CD14-positive monocyte (primary cell): ENCODE measurements at regions not wholly inside any gene's neighbourhood (a gene's known extent, or its start where the extent isn't known, plus 50 kb on each side); places are given as distances from the start of the nearest gene placed in this dataset.
A peak's percentile ranks its signal among the peaks of the same experiment; 100 is the strongest.

Experiments
- DNase-seq, 3 donors: peaks; one replicate each; pipeline ENCODE4 v3.0.0-alpha.2; 2011 to 2022
- H2AFZ ChIP-seq: 2 replicates; pipeline ENCODE4 v1.6.0; 2012; ENCODE audit warnings: mild to moderate bottlenecking, low read depth, low read length, inconsistent platforms; ENCODE audit not compliant: insufficient read depth, poor library complexity, severe bottlenecking
- H3K27ac ChIP-seq, 2 donors: 1 replicate in 1 of 2; 2 replicates in 1 of 2; pipeline ENCODE4 v1.5.1; 2012 to 2013; ENCODE audit warnings: low read length in 2 of 2, control low read depth in 1 of 2, inconsistent platforms in 1 of 2, low read depth in 1 of 2, mild to moderate bottlenecking in 1 of 2
- H3K27me3 ChIP-seq, 2 donors: one replicate each; pipeline versions ENCODE4 v1.6.0 to v1.6.1; 2011 to 2013; ENCODE audit warnings: low read length in 2 of 2; ENCODE audit not compliant: control insufficient read depth in 2 of 2, insufficient read depth in 2 of 2
- H3K36me3 ChIP-seq, 2 donors: replicated peaks in 1 of 2; 1 replicate in 1 of 2; 2 replicates in 1 of 2; pipeline versions ENCODE4 v1.5.1 to v1.6.1; 2012 to 2013; ENCODE audit warnings: low read length in 2 of 2, control low read depth in 1 of 2, inconsistent platforms in 1 of 2, mild to moderate bottlenecking in 1 of 2; ENCODE audit not compliant: insufficient read depth in 2 of 2, control insufficient read depth in 1 of 2
- H3K4me1 ChIP-seq, 2 donors: 1 replicate in 1 of 2; 2 replicates in 1 of 2; pipeline versions ENCODE4 v1.5.1 to v1.6.1; 2012 to 2013; ENCODE audit warnings: low read length in 2 of 2, control low read depth in 1 of 2, inconsistent platforms in 1 of 2, mild to moderate bottlenecking in 1 of 2, moderate library complexity in 1 of 2; ENCODE audit not compliant: insufficient read depth in 2 of 2, control insufficient read depth in 1 of 2
- H3K4me2 ChIP-seq: replicated peaks from 2 replicates; pipeline ENCODE3; 2012; ENCODE audit warnings: low read length, moderate library complexity, mild to moderate bottlenecking; ENCODE audit not compliant: poor library complexity, severe bottlenecking; ENCODE audit errors: extremely low read depth
- H3K4me3 ChIP-seq, 3 experiments: fragments of 200-600 bp in 1 of 3; sonication (generic) in 1 of 3; replicated peaks in 1 of 3; 1 replicate in 2 of 3; 2 replicates in 1 of 3; pipeline ENCODE4 v1.5.1; 2011 to 2013; ENCODE audit warnings: low read length in 3 of 3, mild to moderate bottlenecking in 3 of 3, control low read depth in 2 of 3, low read depth in 2 of 3, inconsistent platforms in 1 of 3, moderate library complexity in 1 of 3
- H3K79me2 ChIP-seq: 2 replicates; pipeline ENCODE4 v1.6.0; 2012; ENCODE audit warnings: mild to moderate bottlenecking, control low read depth, inconsistent platforms, low read length, moderate library complexity; ENCODE audit not compliant: insufficient read depth
- H3K9ac ChIP-seq: 2 replicates; pipeline ENCODE4 v1.6.0; 2017; ENCODE audit warnings: low read length, mild to moderate bottlenecking; ENCODE audit not compliant: insufficient read depth, poor library complexity, severe bottlenecking
- H3K9me3 ChIP-seq, 2 donors: replicated peaks in 1 of 2; 1 replicate in 1 of 2; 2 replicates in 1 of 2; pipeline versions ENCODE4 v1.5.1 to v1.6.1; 2012 to 2013; ENCODE audit warnings: low read length in 2 of 2, control low read depth in 1 of 2; ENCODE audit not compliant: control insufficient read depth in 1 of 2, insufficient read depth in 1 of 2
- H4K20me1 ChIP-seq: 2 replicates; pipeline ENCODE4 v1.6.0; 2012; ENCODE audit warnings: mild to moderate bottlenecking, low read length, control low read depth, moderate library complexity; ENCODE audit not compliant: insufficient read depth
- H3K27ac Mint-ChIP-seq, 7 donors: one replicate each; pipeline ENCODE4 v1.8.0; 2020; ENCODE audit warnings: mild to moderate bottlenecking in 7 of 7, mixed read lengths in 7 of 7, moderate library complexity in 6 of 7, inconsistent platforms in 2 of 7
- H3K27me3 Mint-ChIP-seq, 3 donors: one replicate each; pipeline ENCODE4 v1.8.0; 2021 to 2022; ENCODE audit warnings: low read depth in 3 of 3, mild to moderate bottlenecking in 3 of 3, mixed read lengths in 3 of 3, moderate library complexity in 3 of 3, inconsistent platforms in 1 of 3
- H3K36me3 Mint-ChIP-seq, 2 donors: one replicate each; pipeline ENCODE4 v1.8.0; 2020; ENCODE audit warnings: mixed read lengths in 2 of 2, inconsistent platforms in 1 of 2, mild to moderate bottlenecking in 1 of 2
- H3K4me1 Mint-ChIP-seq: one replicate; pipeline ENCODE4 v1.8.0; 2020; ENCODE audit warnings: mild to moderate bottlenecking, mixed read lengths
- H3K4me3 Mint-ChIP-seq, 2 donors: one replicate each; pipeline ENCODE4 v1.8.0; 2020; ENCODE audit warnings: mild to moderate bottlenecking in 2 of 2, mixed read lengths in 2 of 2, moderate library complexity in 1 of 2
- H3K9me3 Mint-ChIP-seq, 7 donors: one replicate each; pipeline ENCODE4 v1.8.0; 2020 to 2022; ENCODE audit warnings: mixed read lengths in 7 of 7, mild to moderate bottlenecking in 6 of 7, moderate library complexity in 6 of 7, inconsistent platforms in 2 of 7
- CTCF ChIP-seq: fragments of 200-600 bp; IDR thresholded peaks from one replicate; pipeline ENCODE4 v1.8.0; 2022; ENCODE audit warnings: antibody characterized with exemption, mild to moderate bottlenecking
- WGBS: methylation state at CpG from one replicate; pipeline ENCODE4 v1.1.5; 2013; ENCODE audit warnings: missing lambda C conversion rate; ENCODE audit not compliant: insufficient coverage; 5-methylcytosine and 5-hydroxymethylcytosine counted together
- intact Hi-C, 2 donors: fragments of 100-400 bp; cut with micrococcal nuclease; formaldehyde crosslinking; loops; one replicate each; pipeline versions ENCODE4 v1.15.0 to v1.15.1; 2023

GRCh38 chrX:134173541-134174272 lies 63.3 kb upstream of the CCDC160 start:
- WGBS: 0% methylated on average over 9 of the region's 27 CpGs
- H3K27me3 ChIP-seq: peaks cover 11 to 25% of the 10 kb centered on the region in 2 donors
- Mint-ChIP-seq H3K4me3 (peak overlapping the region; percentile 86 to 94), H3K36me3 (no peaks in the 10 kb centered on the region), H3K27ac (no peak overlapping the region), H3K4me1 (peaks cover 19% of the 10 kb centered on the region), H3K27me3 (peaks cover 20 to 37% (median 32%) of the 10 kb centered on the region in 3 donors), H3K9me3 (peaks cover 0 to 19% (median 8%) of the 10 kb centered on the region in 7 donors)
- H3K9me3 ChIP-seq: peaks cover 0 to 10% of the 10 kb centered on the region in 2 donors
- H2AFZ ChIP-seq: peak overlapping the region; percentile 59
- TF ChIP-seq CTCF: no peak
- no peaks in the 10 kb centered on the region for H3K79me2 ChIP-seq
- intact Hi-C loops: no loop called here
- H3K4me3 ChIP-seq: peak overlapping the region; percentile 11 to 81 (median 18)
- DNase-seq: no peak
- peaks cover 9% of the 10 kb centered on the region in 2 donors for H3K4me1 ChIP-seq
- H3K9ac ChIP-seq: no peak overlapping the region
- no peak overlapping the region for H3K27ac ChIP-seq
- peak overlapping the region; percentile 84 for H3K4me2 ChIP-seq
- no peaks in the 10 kb centered on the region for H4K20me1 ChIP-seq
- no peaks in the 10 kb centered on the region for H3K36me3 ChIP-seq

- H3K9me3 Mint-ChIP-seq: peaks cover 0 to 19% (median 8%) of the 10 kb centered on the region in 7 donors
- H3K4me1 Mint-ChIP-seq: peaks cover 19% of the 10 kb centered on the region
- Histone ChIP-seq H3K27ac (no peak overlapping the region), H3K36me3 (no peaks in the 10 kb centered on the region), H3K9ac (no peak overlapping the region), H2AFZ (no peak overlapping the region), H4K20me1 (no peaks in the 10 kb centered on the region), H3K4me2 (peak overlapping the region; percentile 84), H3K9me3 (peaks cover 0 to 10% of the 10 kb centered on the region in 2 donors), H3K79me2 (no peaks in the 10 kb centered on the region), H3K4me1 (peaks cover 9% of the 10 kb centered on the region in 2 donors), H3K27me3 (peaks cover 13 to 25% of the 10 kb centered on the region in 2 donors), H3K4me3 (no peak overlapping the region)
- H3K36me3 Mint-ChIP-seq: no peaks in the 10 kb centered on the region
- WGBS: no CpG with 5 or more reads among the region's 4 CpGs
- TF ChIP-seq CTCF: no peak
- no peak for DNase-seq
- intact Hi-C loops: no loop called here
- no peak overlapping the region for H3K27ac Mint-ChIP-seq
- H3K4me3 Mint-ChIP-seq: peak overlapping the region; percentile 86 to 94
- peaks cover 20 to 37% (median 32%) of the 10 kb centered on the region in 3 donors for H3K27me3 Mint-ChIP-seq
Observed at GRCh38 chrX:134174273-134174660, 62.7 kb upstream of the CCDC160 start.
